HG03139 (cell line): ENCODE measurements at regions not wholly inside any gene's neighbourhood (a gene's known extent, or its start where the extent isn't known, plus 50 kb on each side); places are given as distances from the start of the nearest gene placed in this dataset.
A peak's percentile ranks its signal among the peaks of the same experiment; 100 is the strongest.
"Not testable (repeated sequence)": the region's sequence is repeated elsewhere in the genome, so short reads cannot be mapped to it uniquely, and the experiment has no call there.

ENCODE experiments used
- ATAC-seq: cut with Tn5 transposase; IDR thresholded peaks from one replicate; pipeline ENCODE4 v1.9.1; 2021; ENCODE audit not compliant: unreplicated experiment

DNA sequence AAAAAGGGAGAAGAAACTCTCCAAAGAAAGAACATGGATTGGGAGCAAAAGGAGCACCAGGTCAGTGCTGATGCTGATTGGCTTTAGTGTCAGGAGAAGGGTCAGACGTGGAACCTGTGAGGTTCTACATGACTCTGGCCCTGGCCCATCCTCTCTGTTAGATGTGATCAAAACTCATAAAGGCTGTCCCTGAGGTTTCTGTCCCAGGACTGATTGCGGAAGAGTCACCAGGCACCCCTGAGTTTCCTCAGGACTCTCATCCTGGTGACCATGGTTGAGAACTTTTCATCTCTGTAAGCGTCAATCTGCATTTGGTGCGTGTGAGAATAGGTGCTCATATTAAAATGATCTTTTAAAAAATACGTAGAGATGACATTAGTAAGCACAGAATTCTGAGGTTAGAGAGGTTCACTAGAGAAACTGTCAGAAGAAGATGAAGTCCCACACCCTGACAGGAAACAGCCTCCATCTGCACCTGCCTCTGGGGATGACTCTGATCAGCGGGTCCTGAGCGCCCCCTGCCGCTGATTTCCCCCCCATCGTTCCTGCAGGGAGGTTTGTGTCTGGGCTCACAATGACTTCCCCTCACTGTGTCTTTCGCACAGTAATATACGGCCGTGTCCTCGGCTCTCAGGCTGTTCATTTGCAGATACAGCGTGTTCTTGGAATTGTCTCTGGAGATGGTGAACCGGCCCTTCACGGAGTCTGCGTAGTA is 741.8 kb downstream of the TMEM121 start:
- ATAC-seq: no peak

DNA sequence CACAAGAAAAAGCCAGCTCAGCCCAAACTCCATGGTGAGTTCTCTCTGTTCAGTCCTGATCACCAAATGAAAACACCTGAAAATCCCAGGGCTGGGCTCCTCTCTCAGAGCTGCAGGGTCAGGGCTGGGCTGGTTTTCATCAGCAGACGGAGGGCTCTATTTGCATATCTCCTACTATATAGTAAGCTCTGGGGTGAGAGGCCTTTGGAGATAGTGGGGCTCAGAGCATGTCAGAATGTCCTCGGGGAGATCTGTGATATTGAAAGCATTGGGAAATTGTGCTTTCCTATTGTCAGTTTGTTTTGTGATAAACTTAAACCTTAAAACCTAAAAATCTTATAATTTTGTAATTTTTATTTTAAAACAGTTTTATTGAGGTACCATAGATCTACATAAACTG is 742.6 kb downstream of the TMEM121 start:
- no peak for ATAC-seq

DNA sequence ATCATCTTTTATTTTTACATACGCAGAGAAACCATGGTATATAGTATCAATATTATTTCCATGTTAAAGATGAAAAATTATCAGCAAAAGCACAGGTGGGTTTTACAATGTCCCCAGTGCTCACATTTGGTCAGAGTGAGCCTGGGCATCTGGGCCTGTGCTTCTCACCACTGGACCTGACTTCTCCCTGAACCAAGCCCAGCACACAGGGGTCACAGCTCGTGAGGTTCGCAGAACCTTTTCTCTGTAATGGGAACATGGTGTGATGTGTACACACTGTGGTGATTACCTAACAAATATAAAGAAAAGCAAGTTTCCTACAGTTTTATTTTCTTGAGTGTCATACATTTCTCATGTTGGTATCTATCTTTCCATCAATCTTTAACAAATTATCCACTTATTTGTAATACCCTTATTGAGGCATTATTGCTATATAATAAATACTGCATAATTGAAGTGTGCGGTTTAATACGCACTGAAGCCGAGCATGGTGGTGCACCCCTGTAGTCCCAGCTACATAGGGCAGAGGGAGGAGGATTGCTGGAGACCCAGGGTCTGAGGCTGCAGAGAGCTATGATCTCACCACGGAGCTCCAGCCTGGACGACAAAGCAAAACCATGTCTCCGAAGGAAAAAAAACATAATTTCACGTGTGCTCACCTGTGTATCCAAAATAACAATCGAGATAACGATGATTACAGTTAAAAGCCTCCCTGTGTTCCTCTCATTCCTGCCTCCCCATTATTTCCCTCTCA is 743.2 kb downstream of the TMEM121 start:
- no peak for ATAC-seq

DNA sequence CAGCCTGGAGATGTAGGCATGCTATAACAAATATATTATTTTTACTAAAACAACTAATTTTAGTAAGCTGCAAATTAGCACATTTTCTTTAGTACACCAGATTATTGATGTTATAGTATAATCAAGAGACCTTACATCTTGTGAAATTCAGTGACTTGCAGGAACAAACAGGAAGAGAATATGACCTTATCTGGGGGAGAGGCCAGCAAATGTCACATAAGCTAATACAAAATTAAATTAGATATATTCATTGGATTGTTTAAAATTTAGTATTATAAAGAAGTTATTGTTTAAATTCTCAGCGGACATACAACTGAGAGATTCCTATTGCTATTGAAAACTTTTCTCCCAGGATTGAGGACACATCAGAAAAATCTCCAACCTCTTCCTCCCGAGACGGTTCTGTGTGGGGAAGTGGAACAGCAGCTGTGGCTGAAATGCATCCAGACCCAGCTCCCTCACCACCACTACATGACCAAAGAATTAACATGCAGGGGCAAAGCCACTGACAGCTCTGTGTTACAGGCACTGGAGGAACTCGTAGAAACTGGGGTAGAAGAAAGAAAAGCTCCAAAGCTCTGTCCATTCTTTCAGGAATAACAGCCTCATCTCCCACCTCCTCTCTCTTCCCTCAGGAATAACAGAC is 744.2 kb downstream of the TMEM121 start:
- ATAC-seq: not testable (repeated sequence)

DNA sequence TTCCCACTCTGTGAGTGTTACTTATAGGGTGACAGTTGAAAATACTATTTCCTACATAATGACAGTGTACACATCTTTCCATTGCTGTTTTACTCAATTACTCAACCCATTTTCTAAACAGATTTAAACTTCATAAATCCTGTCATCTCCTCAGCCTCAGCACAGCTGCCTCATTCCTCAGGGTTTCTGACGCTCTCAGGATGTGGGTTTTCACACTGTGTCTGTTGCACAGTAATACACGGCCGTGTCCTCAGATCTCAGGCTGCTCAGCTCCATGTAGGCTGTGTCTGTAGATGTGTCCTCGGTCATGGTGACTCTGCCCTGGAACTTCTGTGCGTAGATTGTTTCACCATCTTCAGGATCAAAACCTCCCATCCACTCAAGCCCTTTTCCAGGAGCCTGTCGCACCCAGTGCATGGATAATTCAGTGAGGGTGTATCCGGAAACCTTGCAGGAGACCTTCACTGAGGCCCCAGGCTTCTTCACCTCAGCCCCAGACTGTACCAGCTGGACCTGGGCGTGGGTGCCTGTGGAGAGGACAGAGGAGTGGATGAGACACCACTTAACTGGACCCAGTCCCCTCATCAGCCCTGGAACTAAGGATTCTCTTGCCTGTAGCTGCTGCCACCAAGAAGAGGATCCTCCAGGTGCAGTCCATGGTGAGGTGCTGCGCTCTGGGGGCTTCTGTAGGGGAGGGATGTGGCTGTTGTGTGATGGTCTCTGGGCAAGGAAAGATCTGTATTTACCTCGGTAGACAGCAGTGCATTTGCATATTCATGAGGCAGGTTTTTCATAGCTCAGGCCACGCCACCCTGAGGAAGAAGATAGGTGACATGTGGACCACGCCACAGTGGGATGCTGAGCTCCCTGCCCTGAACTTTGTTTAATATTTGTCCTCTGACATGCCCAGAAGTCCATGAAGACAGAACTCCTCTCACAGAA is 750.2 kb downstream of the TMEM121 start:
- no peak for ATAC-seq

DNA sequence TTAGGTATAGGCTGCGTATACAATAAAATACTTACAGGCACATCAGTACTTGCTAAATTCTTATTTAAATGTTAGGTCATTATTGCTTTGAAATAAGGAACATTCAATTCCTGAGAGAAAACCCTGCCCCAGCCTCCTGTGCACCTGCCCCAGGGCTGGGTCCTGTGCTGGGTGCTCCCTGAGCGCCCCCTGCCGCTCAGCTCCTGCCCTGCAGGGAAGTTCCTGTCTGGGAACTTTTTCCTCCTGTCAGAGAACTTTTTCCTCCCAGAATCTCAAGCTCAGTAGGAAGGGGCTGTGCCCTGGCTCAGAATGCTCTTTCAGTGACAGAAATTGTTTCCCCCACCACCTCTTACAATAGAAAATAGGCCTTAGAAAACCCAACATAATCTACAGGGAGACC is 751.1 kb downstream of the TMEM121 start:
- no peak for ATAC-seq

DNA sequence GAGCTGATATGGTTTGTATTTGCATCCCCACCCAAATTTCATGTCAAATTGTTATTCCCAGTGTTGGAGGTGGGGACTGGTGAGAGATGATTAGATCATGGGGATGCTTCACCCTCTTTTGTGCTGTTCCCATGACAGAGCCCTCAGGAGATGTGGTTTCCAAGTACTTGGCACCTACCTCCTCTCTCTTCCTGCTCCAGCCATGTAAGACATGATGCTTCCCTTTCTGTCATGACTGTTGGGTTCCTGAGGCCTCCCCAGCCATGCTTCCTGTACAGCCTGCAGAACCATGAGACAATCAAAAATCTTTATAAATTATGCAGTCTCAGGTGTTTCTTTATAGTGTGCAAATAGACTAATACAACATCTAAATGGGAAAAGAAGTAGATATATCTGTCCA is 754.5 kb downstream of the TMEM121 start:
- no peak for ATAC-seq

DNA sequence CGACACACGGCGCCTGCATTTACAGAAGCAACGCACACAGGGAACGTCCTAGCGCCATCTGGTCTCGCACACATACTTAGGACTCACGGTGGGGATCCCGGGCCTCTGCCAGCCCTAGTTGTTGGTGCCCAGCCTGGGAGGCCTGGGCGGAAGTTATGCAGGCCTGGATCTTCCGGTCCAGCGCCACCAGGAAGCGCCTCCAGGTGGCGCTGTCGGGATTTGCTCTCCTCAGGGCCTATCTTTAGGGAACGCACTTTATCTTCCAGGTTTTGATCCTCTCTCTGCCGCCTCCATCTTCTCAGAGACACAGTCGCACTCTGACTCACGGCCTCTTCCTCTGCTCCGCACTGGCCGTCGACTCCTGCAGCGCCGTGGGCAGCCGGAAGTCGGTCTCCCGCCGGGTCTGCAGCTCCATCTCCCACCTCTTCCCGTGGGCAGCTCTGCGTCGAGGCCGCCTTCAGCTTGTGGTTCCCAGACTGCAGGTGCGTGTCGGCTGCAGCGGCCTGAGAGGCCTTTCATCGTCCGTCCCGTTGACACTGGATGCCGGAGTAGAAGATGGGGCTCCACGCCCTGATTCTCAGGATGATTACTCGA is 760.4 kb downstream of the TMEM121 start:
- ATAC-seq: no peak

DNA sequence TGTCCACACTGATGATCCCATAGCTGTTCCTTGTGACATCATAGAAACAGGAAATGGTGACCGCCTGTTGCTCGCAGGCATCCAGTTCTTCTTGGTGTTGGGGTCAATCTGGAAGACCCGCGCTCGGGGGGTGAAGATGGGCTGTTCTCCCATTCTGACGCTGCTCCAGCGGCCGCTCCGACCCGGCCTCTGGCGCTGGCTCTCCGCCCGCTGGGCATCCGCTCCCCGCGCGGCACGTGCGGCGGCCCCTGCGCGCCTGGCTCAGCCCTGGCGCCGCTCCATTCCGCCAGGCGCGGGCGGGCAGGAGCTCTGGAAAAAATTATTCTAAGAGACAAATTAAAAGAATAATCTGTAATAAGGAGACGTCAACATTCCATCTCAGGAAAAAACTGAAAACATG is 761.1 kb downstream of the TMEM121 start:
- ATAC-seq: no peak

DNA sequence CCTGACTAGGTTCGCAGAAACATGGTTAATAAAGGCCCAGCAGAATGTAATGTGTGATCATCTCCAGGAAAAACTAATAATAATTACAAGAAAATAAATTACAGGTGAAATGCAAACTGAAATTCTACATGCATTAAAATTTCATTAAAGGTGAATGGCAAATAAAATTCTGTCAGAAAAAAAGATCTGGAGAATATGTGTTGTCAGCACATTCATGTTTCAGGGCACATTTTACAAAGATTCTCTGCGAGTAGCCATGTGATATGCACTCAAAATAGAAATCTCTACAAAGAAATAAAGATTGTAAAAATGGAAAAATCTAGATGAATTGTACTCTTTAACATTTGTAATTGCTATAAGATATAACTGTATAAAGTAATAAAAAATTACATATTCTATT is 765.2 kb downstream of the TMEM121 start:
- no peak for ATAC-seq

DNA sequence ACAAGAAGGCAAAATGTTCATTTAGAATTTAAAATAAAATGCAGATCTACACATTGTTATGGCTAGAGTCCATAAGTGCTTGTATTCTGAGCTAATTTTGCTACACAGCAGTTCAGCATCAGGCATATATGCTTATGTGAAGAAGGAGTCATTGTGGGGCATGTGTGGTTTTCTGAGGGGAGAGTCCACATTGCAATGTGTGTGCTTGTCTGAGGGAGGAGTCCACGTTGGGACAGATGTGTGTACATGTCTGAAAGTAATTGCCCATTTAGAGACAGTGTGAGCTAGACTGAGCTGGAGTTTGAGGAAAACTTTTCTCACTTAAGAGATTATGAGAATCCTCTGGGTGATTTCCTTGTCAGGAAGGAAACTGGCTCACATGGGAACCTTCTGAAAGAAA is 767.9 kb downstream of the TMEM121 start:
- ATAC-seq: no peak

DNA sequence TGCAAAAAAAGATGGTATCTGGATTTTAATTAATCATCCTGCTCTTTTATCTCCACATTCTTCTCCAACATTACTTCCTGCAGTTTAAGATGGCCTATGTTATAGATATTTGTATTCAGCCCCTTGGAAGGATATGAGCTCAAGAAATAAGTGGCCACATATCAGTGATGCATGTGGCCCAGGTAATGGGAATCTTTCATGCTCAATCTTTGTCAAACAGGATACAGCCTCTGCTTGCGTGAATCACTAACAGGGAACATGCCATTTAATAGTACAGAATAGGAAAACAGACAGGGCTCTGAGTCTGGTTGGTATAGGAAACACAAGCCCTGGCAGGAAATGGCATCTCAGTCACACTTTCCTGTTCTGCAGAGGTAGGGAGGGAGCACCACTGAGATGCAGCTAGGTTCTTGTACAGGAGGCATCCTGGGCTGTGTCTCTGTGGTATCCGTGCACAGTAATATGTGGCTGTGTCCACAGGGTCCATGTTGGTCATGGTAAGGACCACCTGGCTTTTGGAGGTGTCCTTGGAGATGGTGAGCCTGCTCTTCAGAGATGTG is 774.6 kb downstream of the TMEM121 start:
- ATAC-seq: not testable (repeated sequence)

DNA sequence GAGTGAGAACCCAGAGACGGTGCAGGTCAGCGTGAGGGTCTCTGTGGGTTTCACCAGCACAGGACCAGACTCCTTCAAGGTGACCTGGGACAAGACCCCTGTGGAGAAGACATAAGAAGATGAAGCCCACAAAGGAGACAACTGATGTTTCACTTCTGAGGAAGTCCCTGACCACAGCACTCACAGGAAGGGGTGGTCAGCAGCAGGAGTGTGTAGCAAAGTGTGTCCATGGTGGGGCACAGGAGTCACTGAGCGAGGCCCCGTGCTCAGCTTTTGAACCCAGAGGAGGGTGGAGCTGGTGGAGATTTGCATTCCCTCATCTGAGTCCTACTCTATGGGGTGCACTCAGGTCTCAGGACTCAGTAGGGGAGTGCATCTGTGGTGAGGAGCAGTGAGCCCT is 775.2 kb downstream of the TMEM121 start:
- ATAC-seq: not testable (repeated sequence)

DNA sequence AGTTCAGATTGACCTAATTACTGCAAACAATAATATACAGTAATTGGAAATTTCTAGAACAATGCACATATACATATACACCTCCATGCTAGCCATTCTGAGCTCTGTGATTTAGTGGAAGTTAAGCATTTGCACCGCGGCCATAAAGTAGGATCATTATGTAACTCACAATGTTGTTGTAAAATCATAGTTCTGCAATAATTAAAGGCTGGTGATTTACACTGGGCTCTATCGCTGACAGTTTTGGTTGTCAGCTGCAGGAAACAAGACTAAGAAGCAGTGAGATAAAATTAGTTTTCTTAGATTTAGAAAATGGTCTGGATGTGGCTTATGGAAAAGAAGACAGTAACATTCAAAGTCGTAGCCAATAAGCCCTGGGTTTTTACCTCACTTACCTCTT is 776.3 kb downstream of the TMEM121 start:
- ATAC-seq: no peak

DNA sequence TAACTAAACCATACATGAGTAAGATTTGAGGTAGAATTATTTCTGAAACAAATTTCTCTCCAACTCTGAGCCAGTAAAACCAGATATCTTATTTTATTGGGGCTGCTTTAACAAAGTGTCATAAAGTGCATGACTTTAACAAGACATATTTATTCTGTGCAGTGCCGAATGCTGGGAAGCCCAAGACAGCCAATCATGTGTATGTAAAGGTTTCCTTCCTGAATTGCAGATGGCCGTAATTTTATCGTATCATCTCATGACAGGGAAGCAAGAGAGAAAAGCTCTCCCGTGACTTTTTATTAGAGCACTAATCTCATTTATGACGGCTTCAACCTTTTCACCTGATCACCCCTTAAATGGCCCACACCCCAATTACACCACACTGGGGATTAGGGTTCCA is 777.9 kb downstream of the TMEM121 start:
- no peak for ATAC-seq

DNA sequence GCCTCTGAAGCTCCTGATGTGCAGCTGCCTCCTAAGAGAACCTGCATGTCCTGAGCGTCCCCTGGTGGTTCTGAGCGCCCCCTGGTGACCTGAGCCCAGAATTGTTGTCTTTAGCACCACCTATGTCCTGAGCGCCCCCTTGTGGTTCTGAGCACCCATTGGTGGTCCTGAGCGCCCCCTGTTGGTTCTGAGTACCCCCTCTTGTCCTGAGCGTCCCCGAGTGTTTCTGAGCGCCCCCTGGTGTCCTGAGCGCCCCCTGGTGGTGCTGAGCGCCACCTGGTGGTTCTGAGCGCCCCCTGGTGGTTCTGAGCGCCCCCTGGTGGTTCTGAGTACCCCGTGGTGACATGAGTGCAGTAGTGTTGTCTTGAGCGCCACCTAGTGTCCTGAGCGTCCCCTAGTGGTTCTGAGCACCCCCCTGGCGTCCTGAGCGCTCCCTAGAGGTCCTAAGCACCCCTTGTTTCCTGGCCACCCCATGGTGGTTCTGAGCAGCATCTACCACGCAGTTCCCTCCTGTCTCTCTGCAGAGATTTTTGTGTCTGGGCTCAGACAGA is 782.5 kb downstream of the TMEM121 start:
- ATAC-seq: peak; percentile 77

DNA sequence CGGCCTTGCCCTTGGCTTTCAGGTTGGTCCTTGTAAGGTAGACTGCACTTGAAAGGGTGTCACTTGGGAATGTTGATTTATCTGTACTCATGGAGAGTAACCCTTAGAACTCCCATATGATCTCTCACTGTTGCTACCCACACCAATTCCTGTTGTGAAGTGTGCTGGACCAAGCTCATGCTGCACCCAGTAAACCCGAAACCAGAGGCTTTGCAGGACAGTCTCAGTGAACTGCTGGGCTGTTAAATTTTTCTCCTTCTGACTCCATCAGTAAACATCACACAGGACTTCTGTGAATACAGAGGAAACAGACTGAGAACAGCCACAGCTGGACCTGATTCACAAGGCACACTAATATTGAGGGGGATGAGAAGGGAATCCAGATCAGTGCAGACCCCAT is 783.0 kb downstream of the TMEM121 start:
- ATAC-seq: peak; percentile 15

DNA sequence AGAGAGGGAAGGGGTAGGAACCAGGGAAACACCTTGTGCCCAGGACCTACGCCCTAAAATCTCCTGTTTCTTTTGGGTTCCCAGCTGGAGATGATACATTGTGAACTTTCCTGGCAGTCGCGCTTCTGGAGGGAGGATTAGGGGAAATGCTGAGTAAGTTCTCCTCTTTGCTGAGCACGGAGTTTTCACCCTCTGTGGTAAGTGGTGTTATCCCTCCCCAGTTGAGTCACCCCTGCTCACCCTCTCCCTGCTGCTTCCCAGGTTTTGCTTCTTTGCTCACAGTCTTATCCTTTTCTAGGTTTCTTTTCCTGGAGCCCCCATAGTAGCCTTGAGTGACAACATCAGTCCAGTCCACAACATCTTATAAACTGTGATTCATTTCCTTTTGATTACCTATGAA is 789.1 kb downstream of the TMEM121 start:
- ATAC-seq: no peak

DNA sequence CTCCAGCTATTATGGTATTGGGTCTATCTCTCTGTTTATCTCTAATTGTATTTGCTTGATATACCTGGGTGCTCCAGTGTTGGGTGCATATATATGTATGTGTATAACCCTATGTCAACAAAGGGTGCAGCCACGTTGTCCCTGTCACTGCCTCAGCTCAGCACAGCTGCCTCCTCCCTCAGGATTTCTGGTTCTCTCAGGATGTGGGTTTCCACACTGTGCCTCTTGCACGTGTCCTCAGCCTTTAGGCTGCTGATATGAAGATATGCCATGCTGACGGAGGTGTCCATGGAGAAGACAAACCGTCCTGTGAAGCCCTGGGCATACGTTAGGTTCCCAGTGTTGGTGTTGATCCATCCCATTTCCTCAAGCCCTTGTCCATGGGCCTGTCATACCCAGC is 791.2 kb downstream of the TMEM121 start:
- ATAC-seq: no peak

DNA sequence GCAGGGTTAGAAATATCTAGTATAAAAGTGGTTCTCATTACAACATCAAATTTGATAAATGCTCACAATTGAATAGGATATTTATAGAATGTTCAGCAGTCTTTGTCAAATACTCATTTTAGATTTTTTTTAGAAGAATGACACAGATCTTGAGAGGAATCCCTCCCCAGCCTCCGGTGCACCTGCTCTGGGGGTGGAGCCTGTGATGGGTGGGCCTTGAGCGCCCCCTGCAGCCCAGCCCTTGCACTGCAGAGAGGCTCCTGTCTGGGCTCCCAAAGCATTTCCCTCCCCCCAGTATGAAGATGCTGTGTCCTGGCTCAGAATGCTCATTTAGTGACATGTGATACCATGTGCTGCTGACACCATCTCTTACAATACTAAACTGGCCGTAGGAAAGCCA is 792.3 kb downstream of the TMEM121 start:
- no peak for ATAC-seq
